SK-N-MC (cell line): ENCODE measurements at regions not wholly inside any gene's neighbourhood (a gene's known extent, or its start where the extent isn't known, plus 50 kb on each side); places are given as distances from the start of the nearest gene placed in this dataset.
"Not testable (repeated sequence)": the region's sequence is repeated elsewhere in the genome, so short reads cannot be mapped to it uniquely, and the experiment has no call there.

Experiments used
- DNase-seq: peaks from one replicate; pipeline ENCODE4 v3.0.0-alpha.2; 2011; ENCODE audit warnings: low read depth, low spot score
- H3K27ac ChIP-seq: fragments of 200-600 bp; sonication (generic); 2 replicates; pipeline ENCODE4 v1.5.1; 2016; ENCODE audit warnings: mixed run types
- H3K36me3 ChIP-seq: fragments of 200-600 bp; sonication (generic); 2 replicates; pipeline ENCODE4 v1.6.1; 2017; ENCODE audit warnings: antibody characterized with exemption, low read length, mixed read lengths; ENCODE audit not compliant: insufficient read depth
- H3K4me3 ChIP-seq: fragments of 200-600 bp; sonication (generic); 2 replicates; pipeline ENCODE4 v1.5.1; 2016
- H3K9ac ChIP-seq: fragments of 200-600 bp; sonication (generic); 2 replicates; pipeline ENCODE4 v1.8.0; 2017; ENCODE audit warnings: mixed run types, mixed read lengths; ENCODE audit not compliant: insufficient read length
- H3K9me3 ChIP-seq: fragments of 200-600 bp; sonication (generic); 2 replicates; pipeline ENCODE4 v1.6.1; 2017; ENCODE audit warnings: low read depth, mild to moderate bottlenecking, antibody characterized with exemption, low read length, moderate library complexity, mixed read lengths

DNA sequence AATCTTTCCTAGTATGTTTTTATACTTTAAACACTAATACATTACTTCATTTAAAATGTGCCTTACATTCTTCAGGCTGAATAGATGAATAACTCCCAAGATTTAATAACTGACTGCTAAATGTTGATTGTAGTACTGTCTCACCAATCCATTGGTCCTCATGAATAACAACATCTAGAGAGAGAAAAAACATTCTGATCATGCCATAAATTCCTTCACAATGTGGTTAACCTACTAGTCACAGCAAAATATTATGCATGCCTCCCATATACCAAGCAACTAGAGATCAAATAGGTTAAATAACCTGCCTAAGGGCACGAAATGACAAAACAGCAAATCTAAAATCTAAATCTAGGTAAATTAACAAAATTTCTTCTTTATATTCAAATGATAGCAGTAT, 66.2 kb downstream of the SYT15 start:
- not testable (repeated sequence) for H3K36me3 ChIP-seq, H3K9me3 ChIP-seq, H3K4me3 ChIP-seq, DNase-seq, H3K27ac ChIP-seq, H3K9ac ChIP-seq

DNA sequence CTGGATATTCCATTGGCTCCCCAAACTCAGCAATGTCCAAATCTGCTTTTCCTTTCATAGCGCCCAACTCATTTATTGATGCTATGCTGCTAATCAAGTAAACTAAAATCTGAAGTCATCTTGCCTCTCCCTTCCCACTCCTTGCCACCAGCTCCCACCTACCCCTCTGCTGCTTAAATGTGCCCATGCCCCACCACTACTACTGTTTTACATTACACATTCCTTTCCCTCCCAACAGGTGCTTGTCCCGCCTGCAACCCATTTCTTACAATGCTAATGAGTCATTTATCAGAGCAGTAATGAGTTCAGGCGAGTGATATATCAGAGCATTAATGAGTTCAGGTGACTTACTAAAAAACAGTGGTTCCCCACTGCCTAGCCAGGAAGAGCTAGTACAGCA, 67.2 kb downstream of the SYT15 start:
- DNase-seq, H3K27ac ChIP-seq, H3K9ac ChIP-seq, H3K36me3 ChIP-seq, H3K4me3 ChIP-seq, H3K9me3 ChIP-seq: not testable (repeated sequence)

DNA sequence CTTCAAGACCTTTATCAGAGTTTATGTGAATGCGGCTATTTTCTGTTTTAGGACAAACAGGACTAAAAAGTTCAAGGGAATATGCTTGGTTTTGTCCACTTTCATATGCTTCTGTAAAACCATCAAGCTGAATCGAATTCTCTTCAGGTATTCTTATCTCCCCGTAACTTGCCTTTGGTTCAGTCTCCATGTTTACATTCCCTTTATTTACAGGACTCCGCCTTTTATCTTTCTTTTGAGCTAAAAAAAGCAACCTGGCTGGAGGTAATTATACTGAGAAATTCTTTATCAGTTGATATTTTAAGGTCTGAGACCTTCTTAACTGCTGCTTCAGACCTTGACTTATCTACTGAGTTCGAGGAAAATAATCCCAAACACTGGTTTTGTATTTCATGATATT, 72.0 kb downstream of the SYT15 start:
- H3K9ac ChIP-seq, H3K4me3 ChIP-seq, H3K36me3 ChIP-seq, H3K9me3 ChIP-seq, H3K27ac ChIP-seq, DNase-seq: not testable (repeated sequence)

DNA sequence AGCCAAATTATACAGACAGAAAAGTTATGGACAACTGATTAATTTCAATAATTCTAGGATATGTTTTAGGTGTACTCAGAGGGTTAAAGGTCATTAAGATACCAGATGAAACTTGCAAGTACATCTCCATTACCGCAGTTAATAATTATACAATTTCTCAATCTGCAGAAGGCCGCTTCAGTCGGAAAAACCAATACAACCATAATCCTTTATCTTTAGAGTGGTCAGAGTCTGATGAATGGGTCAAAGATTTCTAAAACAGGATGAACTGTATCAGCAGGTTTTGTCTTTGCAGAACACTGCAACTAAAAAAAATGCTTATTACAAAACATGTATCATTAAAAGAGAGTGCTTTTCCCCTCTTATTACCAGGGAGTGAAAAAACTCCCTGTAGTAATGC, 78.5 kb downstream of the SYT15 start:
- H3K9me3 ChIP-seq, DNase-seq, H3K36me3 ChIP-seq, H3K4me3 ChIP-seq, H3K9ac ChIP-seq, H3K27ac ChIP-seq: not testable (repeated sequence)

DNA sequence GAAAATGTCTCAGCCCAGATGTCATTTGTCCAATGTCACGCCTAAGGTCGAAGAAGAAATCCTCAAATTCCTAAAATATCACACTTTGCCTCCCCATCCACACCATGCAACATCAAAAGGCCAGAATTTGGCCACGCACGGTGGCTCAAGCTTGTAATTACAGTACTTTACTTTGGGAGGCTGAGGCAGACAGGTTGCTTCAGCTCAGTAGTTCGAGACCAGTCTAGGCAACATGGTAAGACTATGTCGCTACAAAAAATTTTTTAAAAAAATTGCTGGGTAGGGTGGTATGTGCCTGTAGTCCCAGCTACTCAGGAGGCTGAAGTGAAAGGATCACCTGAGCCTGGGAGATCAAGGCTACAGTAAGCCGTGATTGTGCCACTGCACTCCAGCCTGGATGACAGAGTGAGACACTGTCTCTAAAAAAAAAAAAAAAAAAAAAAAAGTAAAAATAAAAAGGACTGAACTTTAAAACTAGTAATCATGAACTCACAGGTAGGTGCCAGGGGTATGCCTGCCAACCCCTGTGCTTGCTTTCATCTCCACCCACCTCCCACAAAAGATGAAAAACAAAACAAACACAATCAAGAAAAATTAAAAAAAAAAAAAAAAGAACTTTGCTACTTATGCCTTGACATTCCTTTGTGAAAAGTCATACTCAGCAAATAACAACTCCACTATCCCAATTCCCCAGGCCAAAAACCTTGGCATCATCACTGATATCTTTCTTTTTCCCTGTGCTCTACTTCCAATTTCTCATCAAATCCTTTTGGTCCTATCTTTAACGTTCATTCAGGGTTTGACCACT, 81.3 kb downstream of the SYT15 start:
- H3K27ac ChIP-seq, DNase-seq: not testable (repeated sequence)

DNA sequence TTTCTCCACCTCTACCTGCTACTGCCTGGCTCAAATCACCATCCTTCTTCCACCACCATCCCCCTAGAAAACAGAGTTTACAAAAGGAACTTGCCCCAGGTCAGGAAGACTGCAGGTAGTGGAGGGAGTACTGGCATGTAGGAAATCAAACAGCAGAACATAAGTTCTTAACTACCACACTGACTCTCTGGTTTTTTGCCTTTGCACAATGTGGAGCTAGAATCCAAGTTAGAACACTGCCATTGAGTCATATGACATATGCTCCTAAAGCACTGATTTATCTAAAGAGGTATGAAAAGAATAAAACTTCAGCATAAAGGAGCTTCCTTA, 81.9 kb downstream of the SYT15 start:
- H3K36me3 ChIP-seq, H3K27ac ChIP-seq, DNase-seq, H3K9ac ChIP-seq, H3K9me3 ChIP-seq, H3K4me3 ChIP-seq: not testable (repeated sequence)

More for the DNA sequence above, 81.3 kb downstream of the SYT15 start:
- H3K4me3 ChIP-seq, H3K9me3 ChIP-seq, H3K36me3 ChIP-seq, H3K9ac ChIP-seq: not testable (repeated sequence)

DNA sequence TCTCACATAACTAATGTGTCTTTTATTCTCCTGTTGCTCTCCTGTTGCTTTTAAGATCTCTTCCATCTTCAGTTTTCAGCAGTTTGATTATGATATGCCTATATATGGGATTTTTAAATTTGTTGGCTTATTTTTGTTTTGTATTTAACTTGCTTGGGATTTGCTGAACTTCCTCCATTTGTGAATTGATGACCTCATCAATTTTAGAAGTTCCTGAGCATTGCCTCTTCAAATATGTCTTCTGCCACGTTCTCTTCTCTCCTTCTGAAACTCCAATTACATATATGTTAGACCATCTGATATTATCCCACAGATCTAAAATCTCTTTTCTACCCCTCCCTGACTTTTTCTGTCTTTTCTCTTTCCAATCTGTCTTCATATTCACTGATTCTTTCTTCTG, 86.6 kb downstream of the SYT15 start:
- H3K9ac ChIP-seq, H3K4me3 ChIP-seq, H3K36me3 ChIP-seq, H3K27ac ChIP-seq, DNase-seq, H3K9me3 ChIP-seq: not testable (repeated sequence)

DNA sequence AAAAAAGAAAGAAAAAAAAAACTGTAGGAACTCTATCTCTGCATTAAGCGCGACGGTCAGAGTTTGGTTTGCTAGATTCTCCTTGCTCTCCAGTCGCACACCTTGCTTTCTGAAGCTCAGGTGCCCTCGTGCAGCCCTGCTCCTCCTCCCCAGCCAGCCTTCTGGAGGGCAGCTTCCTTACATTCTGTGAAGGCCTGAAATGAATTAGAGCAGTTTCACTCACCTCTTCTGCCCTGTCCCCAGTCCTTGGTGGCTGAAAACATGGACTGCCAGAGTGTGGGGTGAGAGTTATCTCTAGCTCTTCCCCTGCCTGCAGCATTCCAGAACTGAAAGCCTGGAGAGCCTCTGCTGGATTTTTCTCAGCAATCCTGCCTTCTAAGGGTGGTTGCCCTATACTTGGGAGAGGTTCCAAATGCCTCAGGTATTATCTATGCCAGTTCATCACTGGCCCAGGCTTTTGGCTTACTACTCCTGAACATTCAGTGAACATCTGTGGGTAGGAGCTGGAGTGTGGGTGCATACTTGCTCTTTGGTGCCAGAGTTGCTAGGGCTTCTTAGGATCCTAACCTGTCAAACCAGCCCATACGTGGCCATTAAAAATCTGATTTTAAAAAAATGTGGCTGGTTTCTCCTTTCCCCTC, 89.5 kb downstream of the SYT15 start:
- DNase-seq, H3K9ac ChIP-seq, H3K36me3 ChIP-seq, H3K4me3 ChIP-seq, H3K27ac ChIP-seq, H3K9me3 ChIP-seq: not testable (repeated sequence)

DNA sequence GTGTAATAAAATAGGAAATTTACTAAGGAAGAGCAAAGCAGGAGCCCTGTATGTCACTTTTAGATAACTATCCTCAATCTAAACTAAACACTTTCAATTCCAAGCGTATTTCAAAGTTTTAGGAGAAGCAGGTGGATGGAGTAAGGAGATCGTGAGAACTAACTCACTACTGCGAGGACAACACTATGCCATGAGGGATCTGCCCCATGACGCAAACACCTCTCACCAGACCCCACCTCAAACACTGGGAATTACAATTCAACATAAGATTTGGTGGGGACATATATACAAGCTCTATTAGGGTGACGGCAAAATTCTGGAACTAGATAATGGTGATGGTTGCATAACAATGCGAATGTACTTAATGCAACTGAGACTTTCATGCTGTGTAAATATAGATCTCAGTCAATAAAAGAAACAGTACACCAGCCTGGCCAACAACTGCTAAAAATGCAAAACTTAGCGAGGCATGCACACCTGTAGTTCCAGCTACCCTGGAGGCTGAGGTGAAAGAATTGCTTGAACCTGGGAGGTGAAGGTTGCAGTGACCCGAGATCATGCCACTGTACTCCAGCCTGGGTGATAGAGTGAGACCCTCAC, 99.0 kb downstream of the SYT15 start:
- H3K27ac ChIP-seq, H3K9ac ChIP-seq, H3K4me3 ChIP-seq, H3K36me3 ChIP-seq, DNase-seq, H3K9me3 ChIP-seq: not testable (repeated sequence)

DNA sequence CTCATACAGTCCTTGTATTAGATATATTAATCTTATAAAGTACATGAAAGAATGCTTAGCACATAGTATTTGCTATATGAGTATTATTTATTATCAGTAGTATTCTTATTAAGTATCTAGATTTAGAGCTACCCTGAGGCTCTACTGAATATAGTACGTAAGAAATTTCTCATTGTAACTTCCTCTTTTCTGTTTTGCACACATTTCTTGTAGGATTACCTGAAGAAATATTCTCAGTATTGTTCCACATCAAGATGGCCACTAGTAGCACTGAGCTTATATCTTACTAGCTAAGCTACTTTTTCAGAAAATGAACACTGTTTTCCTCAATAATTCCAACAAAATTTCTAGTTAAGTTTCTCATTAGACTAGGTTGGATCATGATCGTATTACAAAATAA, 112.5 kb downstream of the SYT15 start:
- H3K9ac ChIP-seq, DNase-seq, H3K4me3 ChIP-seq, H3K27ac ChIP-seq, H3K9me3 ChIP-seq, H3K36me3 ChIP-seq: not testable (repeated sequence)

DNA sequence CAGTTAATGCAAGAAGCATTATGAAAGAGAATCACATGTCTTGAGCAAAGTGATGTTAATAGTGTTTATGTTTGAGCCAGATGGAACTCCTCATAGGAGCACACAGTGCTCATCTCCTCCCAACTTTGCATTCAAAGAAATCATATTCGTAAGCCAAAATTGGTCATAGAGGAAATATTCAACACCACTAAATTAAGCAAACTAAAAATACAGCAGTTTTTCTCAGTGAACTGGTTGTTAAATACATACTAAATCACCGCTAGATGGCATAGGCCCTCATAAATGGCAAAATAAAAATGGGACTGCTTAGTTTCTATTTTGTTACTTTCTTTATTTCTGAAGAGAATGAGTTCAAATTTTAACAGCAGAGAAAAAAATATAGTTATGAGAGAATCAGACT, 114.3 kb downstream of the SYT15 start:
- H3K4me3 ChIP-seq, H3K9ac ChIP-seq, DNase-seq, H3K27ac ChIP-seq, H3K9me3 ChIP-seq, H3K36me3 ChIP-seq: not testable (repeated sequence)

DNA sequence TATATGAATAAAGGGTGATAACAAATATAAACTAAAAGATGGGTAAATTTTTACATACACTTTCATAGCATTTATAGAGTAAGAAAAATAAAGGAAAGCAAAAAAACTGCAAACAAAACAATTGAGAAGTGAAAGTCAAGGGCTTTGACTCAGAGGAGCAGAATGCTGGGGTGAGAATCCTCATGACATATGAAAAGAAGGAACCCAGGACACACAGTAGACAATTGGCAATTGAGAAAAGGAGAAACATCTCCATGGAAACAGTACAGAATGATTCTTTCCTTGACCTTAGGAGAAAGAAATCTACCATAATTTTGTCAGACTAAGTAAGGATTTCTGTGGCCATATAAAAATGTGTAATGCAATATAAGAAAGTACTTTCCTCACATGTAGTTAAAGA, 138.3 kb downstream of the SYT15 start:
- not testable (repeated sequence) for H3K9me3 ChIP-seq, DNase-seq, H3K27ac ChIP-seq, H3K4me3 ChIP-seq, H3K36me3 ChIP-seq, H3K9ac ChIP-seq

DNA sequence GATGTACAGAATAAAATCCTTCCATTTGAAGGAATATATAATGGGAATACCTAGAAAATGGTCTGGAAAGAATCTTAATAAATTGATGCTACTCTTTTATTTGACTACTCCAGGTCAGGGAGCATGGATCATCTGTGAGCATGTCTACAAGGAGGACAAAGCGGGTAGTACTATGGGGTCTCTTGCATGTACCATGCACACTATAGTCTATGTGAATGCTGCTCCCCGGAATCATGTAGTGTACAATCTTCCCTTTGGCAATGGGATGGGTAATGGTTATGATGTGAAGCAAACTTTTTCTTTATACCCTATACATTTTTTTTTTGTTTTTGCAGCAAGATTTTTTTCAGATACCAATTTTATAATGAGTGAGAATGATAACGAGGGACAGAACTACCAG, 139.1 kb downstream of the SYT15 start:
- H3K9ac ChIP-seq, H3K4me3 ChIP-seq, DNase-seq, H3K36me3 ChIP-seq, H3K9me3 ChIP-seq, H3K27ac ChIP-seq: not testable (repeated sequence)

DNA sequence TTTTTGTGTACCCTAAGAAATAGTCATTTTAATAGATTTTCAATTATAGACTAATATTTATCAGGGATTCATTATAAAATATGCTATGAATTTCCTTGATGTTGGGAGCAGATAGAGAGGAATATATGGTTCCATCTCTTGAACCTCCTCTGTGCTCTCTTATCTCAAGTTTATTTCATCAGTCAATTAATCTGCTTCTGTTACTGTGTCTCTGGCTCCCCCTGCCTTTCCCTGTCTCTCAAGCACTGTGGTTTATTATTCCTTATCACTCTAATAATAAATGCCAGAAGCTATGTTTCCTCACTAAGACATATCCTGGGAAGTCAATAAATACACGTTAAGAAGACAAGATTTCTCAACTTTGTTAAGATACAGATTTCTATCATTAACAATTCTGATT, 141.5 kb downstream of the SYT15 start:
- H3K9me3 ChIP-seq, H3K9ac ChIP-seq, H3K36me3 ChIP-seq, H3K4me3 ChIP-seq, H3K27ac ChIP-seq, DNase-seq: not testable (repeated sequence)
